ENCODE measurements at regions not wholly inside any gene's neighbourhood (a gene's known extent, or its start where the extent isn't known, plus 50 kb on each side); places are given as distances from the start of the nearest gene placed in this dataset.

GRCh38 chr2:143949121-143949848 lies 570.6 kb downstream of the ZEB2 start:
- TF ChIP-seq, protein P1, sequence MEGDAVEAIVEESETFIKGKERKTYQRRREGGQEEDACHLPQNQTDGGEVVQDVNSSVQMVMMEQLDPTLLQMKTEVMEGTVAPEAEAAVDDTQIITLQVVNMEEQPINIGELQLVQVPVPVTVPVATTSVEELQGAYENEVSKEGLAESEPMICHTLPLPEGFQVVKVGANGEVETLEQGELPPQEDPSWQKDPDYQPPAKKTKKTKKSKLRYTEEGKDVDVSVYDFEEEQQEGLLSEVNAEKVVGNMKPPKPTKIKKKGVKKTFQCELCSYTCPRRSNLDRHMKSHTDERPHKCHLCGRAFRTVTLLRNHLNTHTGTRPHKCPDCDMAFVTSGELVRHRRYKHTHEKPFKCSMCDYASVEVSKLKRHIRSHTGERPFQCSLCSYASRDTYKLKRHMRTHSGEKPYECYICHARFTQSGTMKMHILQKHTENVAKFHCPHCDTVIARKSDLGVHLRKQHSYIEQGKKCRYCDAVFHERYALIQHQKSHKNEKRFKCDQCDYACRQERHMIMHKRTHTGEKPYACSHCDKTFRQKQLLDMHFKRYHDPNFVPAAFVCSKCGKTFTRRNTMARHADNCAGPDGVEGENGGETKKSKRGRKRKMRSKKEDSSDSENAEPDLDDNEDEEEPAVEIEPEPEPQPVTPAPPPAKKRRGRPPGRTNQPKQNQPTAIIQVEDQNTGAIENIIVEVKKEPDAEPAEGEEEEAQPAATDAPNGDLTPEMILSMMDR (IDR thresholded peaks at IDR 0.05) = no peak
- DNase-seq (ENCODE audit: low spot score) = no peak
- no peak overlapping the region for H3K27ac ChIP-seq
- H3K36me3 ChIP-seq = peaks cover 6% of the 10 kb centered on the region
- H3K4me1 ChIP-seq = peaks cover 0 to 6% of the 10 kb centered on the region in 2 donors
- no peaks in the 10 kb centered on the region for H3K9me3 ChIP-seq
- no peak overlapping the region for H3K4me3 ChIP-seq
- no peaks in the 10 kb centered on the region for H3K27me3 ChIP-seq

DNA sequence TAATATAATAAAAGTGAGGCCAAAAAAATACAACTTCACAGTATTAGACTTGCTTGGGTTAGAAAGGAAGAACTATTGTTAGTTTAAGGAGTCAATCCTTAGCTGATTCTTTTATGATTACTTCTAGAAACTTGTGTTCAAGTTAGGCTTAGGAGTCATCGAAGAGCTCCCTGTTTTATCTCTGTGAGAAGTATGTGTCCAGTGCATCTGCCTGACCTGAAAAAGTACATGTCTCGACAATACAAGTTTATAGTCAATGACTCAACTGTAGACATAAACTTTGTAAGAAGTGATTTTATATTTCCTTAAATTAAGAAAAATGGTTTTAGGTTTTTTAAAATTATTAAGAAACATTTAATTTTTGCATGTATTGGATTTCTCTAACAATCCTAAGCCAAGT lies 571.2 kb downstream of the ZEB2 start:
- H3K36me3 ChIP-seq = peaks cover 6% of the 10 kb centered on the region
- TF ChIP-seq, protein P1 (IDR thresholded peaks at IDR 0.05) = no peak
- no peaks in the 10 kb centered on the region for H3K9me3 ChIP-seq
- no peaks in the 10 kb centered on the region for H3K27me3 ChIP-seq
- no peak for DNase-seq (ENCODE audit: low spot score)
- H3K27ac ChIP-seq = no peak overlapping the region
- no peak overlapping the region for H3K4me3 ChIP-seq
- peaks cover 0 to 6% of the 10 kb centered on the region in 2 donors for H3K4me1 ChIP-seq

DNA sequence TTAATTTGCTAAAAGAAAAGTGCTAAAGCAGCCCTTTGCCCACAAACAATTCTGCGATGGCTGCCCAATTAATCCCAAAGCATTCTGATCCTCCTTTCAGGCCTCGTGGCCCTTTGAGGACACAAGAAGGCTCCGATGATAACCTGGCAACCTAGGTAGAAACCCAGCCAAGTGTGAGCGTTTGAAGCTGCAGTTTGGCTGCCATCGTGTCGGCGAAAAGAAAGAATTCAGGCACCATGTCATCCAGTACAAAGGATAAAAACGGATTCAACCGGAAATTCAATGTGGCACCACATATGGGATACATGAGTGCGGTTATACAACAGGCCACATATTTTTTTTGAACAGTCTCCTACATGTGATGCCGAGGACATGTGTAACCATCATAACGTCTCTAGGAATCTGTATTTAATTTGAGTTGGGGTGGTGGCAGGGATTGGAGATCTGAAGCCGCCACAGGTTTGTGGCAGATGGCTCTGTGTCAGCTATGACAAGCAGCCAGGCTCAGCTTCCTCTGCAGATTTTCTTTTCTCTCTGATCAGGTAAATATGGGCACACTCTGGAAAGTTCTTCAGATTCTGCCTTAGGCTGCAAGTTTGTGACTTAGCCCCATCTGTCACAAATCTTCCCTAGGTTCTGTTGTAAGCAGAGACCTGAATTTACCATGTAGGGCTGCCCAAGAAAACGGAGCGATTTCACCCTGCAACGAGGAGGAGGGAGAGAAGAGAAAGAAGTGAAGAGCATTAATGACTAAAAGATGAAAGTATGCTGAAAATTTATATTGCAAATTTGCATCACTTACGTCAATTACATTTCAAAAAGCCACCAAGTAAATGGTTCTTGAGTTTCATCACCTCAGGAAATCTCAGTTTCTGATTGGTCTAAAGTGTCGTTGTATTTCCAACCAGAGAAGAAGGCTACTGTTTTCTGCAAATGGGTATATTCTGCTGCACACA lies 573.2 kb downstream of the ZEB2 start:
- Histone ChIP-seq H3K36me3 (peaks cover 6% of the 10 kb centered on the region), H3K27me3 (no peaks in the 10 kb centered on the region), H3K27ac (no peak overlapping the region), H3K4me1 (peaks cover 0 to 6% of the 10 kb centered on the region in 2 donors), H3K9me3 (no peaks in the 10 kb centered on the region), H3K4me3 (no peak overlapping the region)
- TF ChIP-seq, protein P1 (IDR thresholded peaks at IDR 0.05) = no peak
- no peak for DNase-seq (ENCODE audit: low spot score)

GRCh38 chr2:143942486-143942885 lies 577.4 kb downstream of the ZEB2 start:
- TF ChIP-seq, protein P1 (IDR thresholded peaks at IDR 0.05) = no peak
- no peak for DNase-seq (ENCODE audit: low spot score)
- Histone ChIP-seq H3K36me3 (peaks cover 6% of the 10 kb centered on the region), H3K27ac (no peak overlapping the region), H3K4me3 (no peak overlapping the region), H3K27me3 (no peaks in the 10 kb centered on the region), H3K4me1 (peaks cover 0 to 6% of the 10 kb centered on the region in 2 donors), H3K9me3 (no peaks in the 10 kb centered on the region)

DNA sequence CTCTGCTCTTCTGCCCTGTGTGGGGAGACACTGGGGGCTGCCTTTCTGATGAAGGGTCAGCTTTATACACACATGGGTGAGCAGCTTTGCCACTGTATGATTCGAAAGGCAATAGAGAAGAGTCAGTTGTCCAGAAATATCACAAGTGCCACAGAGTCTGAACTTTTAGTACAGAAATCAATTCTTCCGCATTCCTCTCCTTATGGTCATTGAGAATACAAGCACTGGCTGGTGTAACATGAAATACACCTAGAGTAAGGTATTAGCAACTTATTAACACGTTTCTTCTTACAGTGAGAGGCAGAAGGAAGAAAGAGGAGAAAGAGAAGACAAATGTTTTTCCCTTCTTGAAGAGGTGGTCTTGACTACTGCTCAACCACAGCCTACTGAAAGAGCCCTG lies 579.2 kb downstream of the ZEB2 start:
- H3K27me3 ChIP-seq = no peaks in the 10 kb centered on the region
- H3K4me3 ChIP-seq = no peak overlapping the region
- TF ChIP-seq, protein P1 (IDR thresholded peaks at IDR 0.05) = no peak
- no peak for DNase-seq (ENCODE audit: low spot score)
- H3K4me1 ChIP-seq = peaks cover 0 to 6% of the 10 kb centered on the region in 2 donors
- no peaks in the 10 kb centered on the region for H3K9me3 ChIP-seq
- peaks cover 6% of the 10 kb centered on the region for H3K36me3 ChIP-seq
- H3K27ac ChIP-seq = no peak overlapping the region
